ENCODE measurements at regions not wholly inside any gene's neighbourhood (a gene's known extent, or its start where the extent isn't known, plus 50 kb on each side); places are given as distances from the start of the nearest gene placed in this dataset.

DNA sequence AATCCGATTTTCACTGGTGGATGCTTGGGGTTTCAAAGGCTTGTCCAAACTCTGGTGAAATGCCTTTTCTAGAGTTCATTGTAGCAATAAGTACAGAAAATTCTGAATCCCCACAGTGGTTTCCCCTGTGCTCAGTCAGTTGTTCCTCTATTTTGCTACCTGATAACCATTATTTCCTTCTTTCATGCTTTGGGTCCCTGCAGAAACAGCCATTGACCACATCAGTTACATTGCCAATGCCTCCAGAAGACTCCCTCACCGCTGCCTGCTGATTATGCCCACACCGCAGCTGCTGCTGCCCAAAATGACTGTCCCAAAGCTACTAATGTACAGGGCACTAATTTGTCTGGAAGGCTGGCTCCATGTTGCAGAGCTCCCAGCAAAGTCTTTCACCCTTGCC lies 517.3 kb downstream of the KLF12 start:
- no peak for DNase-seq (ENCODE audit: low read depth)

DNA sequence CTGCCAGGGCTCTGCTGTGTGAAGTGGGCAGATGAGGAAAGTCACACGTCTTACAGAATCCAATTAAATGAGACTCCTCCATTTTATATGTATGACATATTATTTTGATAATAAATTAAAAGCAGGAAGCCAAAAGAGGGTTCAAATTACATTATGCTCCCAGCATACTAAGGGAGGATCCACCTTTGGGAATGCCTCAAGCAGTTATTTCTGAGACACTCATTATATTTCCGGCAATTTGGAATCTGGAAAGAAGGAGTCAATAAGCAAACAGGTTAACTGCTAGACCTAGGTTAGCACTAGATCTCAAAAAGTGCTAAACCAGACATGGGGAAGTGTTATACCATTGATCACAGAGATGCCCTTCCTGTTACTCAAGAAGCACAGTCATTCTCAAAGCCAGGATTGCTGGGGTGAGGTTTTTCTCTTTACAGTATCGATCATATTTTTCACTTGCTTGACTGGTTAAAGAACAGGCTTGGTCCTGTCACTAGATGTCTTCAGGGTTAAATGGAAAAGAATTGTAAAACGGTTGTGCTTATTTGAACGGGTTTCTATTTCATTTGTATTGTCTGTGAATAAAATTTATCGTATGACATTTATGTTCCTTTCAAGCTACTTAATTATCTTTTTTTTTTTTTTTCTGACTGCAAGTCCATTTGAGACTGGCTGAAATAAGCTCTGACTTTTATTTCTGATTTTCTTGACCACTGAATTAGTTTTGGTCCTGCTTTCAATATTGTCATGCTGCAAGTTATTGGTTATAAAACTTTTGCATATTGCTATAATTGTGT lies 523.2 kb downstream of the KLF12 start:
- no peak for DNase-seq (ENCODE audit: low read depth)

GRCh38 chr13:73608711-73609485 lies 525.3 kb downstream of the KLF12 start:
- DNase-seq (ENCODE audit: low read depth) = no peak

DNA sequence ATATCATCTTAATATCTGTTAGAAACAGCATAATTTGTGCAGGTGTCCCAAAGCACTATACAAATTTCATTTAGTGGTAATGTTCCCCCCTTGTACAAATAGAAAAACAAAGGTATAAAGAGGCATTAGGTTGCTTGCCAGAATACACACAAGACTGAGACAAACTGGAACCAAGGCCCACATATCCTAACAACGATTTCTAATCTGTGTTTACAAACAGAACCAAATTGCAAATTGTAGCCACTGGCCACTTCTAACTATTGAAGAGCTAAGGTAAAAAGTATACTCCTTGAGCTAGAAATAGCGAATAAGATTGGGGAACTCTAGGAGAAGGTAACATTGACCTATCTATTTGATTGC lies 526.1 kb downstream of the KLF12 start:
- no peak for DNase-seq (ENCODE audit: low read depth)

DNA sequence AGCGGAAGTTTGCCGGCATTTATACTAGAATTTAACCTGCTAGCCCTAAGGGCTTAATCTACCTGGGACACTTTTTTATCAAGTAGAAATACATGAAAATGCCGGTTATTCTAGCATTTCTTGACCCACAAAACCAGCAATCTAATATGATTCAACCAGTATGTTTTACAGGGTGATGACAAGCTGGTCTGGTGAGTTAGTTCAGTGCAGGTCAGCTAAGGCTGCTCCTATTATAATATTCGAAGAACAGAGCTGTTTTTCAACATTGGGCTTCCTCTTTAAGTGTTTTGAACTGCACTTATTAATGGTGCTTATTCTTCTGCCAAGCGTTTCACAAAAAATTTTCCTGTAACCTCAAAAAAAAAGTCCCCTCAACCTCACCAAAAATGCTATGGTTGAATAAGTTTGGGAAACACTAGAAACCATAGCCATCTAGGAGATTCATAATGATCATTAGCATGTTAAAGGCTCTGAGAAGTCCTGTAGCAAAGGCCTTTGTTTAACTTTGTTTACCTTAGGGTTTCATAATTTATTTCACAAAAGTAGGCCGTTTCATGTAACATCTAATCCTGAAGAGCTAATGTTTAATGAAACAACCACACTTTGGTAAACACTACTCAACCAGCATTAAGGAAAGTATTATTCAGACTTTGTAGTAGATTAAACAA lies 526.6 kb downstream of the KLF12 start:
- no peak for DNase-seq (ENCODE audit: low read depth)

- DNase-seq (ENCODE audit: low read depth) = no peak
These were observed 530.6 kb downstream of the KLF12 start for GRCh38 chr13:73603646-73604045.

DNA sequence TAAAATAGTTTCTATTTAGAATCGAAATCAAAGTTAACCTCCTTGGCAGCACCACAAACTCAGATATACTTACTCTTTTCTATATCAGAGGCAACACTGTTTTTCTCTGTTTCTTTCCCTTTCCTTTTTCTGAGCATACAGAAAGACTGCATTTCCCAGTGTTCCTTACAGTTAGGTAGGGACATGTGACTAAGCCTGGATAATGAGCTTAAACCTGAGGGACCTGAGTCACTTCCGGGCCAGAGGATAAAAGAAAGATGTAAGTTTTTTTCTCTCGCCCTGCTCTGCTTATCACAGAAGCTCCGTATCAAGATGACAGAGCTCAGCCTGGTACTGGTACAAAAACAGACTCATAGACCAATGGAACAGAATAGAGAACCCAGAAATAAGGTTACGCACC lies 531.9 kb downstream of the KLF12 start:
- no peak for DNase-seq (ENCODE audit: low read depth)

GRCh38 chr13:73601708-73602107 lies 532.5 kb downstream of the KLF12 start:
- no peak for DNase-seq (ENCODE audit: low read depth)

- no peak for DNase-seq (ENCODE audit: low read depth)
These were observed 534.7 kb downstream of the KLF12 start for GRCh38 chr13:73599232-73600128.

DNA sequence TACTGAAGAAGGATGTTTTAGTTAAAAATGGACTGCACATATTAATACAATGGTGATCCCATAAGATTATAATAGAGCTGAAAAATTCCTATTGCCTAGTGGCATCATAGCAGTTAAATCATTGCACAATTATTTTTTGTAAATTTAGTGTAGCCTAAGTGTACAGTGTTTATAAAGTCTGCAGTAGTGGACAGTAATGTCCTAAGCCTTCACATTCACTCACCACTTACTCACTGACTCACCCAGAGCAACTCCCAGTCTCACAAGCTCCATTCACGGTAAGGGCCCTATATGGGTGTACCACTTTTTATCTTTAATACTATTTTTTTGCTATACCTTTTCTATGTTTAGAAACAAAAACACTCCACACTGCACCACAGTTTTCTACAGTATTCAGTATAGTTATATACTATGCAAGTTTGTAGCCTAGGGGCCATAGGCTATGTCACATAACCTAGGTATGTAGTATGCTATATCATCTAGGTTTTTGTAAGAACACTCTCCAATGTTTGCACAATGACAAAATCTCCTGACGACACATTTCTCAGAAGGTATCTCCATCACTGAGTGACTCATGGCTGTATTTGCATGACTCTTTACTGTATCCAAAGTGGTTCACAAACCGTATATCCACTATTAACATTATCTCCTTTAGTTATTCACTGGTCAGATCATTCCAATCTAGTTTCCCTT lies 536.0 kb downstream of the KLF12 start:
- DNase-seq (ENCODE audit: low read depth) = no peak

DNA sequence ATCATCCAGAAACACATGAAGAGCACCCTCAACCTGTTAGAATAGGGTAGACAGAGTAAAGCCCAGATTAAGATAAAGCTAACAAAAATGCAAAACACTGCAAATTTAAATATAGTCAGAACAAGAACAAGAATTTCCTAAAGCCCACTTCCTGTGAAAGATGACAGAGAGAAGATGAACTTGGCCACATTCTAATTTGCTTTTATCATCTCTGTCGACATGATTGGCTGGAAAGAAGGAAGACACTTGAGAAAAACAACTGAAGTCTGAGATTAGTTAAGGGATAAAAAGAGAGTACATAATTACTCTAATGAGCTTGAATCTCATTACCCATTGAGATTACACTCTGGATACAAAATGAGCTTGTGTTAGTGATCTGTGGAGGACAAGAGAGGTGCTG lies 537.6 kb downstream of the KLF5 start:
- DNase-seq (ENCODE audit: low read depth) = no peak

GRCh38 chr13:73593199-73593765 lies 534.5 kb downstream of the KLF5 start:
- DNase-seq (ENCODE audit: low read depth) = no peak

- DNase-seq (ENCODE audit: low read depth) = no peak
These were observed 533.1 kb downstream of the KLF5 start for GRCh38 chr13:73591861-73592260.

GRCh38 chr13:73590795-73591194 lies 532.0 kb downstream of the KLF5 start:
- no peak for DNase-seq (ENCODE audit: low read depth)

DNA sequence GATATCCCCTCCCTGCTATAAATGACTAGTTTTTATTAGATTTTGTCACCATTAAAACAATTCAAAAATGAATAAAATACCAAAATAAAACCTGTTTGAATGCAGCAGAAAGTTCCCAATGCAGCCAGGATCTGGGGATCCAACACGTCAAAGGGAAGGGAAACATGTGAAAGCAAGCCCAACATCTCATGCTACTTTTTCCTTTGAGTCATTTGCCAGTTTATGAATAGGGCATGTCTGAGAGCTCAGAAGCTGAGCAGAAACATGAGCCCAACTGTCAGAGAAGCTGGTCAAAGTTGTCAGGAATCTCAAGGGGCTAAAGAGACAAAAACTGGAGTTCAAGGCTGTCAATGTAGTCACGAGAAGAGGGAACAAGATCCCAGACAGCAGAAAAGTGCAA lies 526.4 kb downstream of the KLF5 start:
- no peak for DNase-seq (ENCODE audit: low read depth)

- no peak for DNase-seq (ENCODE audit: low read depth)
These were observed 524.5 kb downstream of the KLF5 start for GRCh38 chr13:73583331-73583730.

DNA sequence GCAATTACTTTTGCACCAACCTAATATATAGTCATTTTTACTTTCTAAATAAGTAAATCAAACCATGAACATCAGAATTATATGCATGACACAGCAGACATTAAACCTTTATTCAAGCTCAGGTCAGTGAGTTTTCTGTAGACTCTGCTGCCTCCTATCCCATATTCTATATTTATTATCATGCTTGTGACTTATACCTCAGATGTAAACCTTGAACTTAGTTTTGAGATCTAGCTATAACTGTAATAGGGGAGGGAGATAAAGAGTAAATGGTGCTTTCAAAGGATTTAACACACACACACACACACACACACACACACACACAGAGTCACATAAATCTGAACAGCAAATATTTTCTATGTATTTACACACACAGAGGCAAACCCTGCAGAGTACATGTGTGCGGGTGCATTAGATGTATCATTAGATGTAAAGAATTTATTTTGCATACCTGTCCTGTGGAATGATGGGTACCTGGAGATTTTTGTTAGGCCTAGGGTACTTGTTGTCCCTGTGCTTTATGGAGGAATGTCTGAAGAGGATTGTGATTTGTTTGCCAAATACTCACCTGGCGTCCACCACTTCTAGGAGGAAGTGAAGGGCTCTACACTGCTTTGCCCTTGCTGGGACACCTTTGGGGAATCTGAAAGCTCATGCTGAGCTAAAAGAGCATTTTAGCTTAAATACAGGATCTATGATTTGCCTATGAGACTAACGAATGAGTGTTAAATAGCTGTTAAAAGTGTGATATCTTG lies 521.9 kb downstream of the KLF5 start:
- DNase-seq (ENCODE audit: low read depth) = no peak

- DNase-seq (ENCODE audit: low read depth) = no peak
These were observed 520.9 kb downstream of the KLF5 start for GRCh38 chr13:73579574-73580274.

DNA sequence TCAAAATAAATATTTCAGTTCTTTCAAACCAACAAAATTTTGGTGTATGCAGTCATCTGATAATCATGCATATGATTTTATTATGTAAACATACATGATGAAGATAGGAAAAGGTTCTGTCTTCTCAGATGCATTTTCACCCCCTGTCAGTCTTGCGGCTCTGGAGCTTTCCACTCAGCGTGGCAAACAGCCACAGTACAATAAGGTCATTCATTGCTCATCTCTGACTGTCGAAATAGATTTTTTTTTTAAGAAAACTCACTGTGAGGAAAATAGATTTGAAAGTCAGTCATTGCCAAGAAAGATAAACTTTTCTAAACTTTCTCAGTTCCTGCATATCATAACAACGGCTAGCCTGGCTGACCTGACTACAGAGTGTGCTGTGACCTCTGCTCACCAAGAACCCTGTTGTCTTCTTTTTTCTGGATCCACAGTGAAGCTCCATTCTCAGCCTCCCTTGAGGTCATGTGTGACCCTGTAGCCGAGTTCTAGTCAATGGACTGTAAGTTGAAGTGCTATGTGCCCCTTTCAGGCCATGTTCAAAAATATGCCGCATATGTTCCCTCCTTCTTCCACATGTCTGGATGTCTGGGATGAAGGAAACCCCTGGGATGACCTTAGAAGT lies 519.6 kb downstream of the KLF5 start:
- DNase-seq (ENCODE audit: low read depth) = no peak

Measured in stromal cell of bone marrow (primary cell).